ENCODE measurements at regions not wholly inside any gene's neighbourhood (a gene's known extent, or its start where the extent isn't known, plus 50 kb on each side); places are given as distances from the start of the nearest gene placed in this dataset.

- Histone ChIP-seq H3K9me3 (ENCODE audit: control insufficient read depth, low read length) (no peaks in the 10 kb centered on the region), H3K4me1 (ENCODE audit: control insufficient read depth, insufficient read depth, low read length, poor library complexity, severe bottlenecking) (no peaks in the 10 kb centered on the region), H3K36me3 (ENCODE audit: control insufficient read depth, insufficient read depth, low read length) (no peaks in the 10 kb centered on the region), H3K27me3 (replicated peaks; ENCODE audit: control insufficient read depth, insufficient read depth, low read length, poor library complexity, severe bottlenecking) (no peaks in the 10 kb centered on the region), H3K4me3 (ENCODE audit: insufficient read depth, low read depth, low read length, poor library complexity, severe bottlenecking) (no peak overlapping the region), H3K27ac (ENCODE audit: insufficient read depth, low read length, poor library complexity, severe bottlenecking) (no peak overlapping the region)
- DNase-seq: no peak
Measured at GRCh38 chr13:105151639-105152038, 1383.8 kb downstream of the EFNB2 start.

GRCh38 chr13:105147461-105147860 lies 1388.0 kb downstream of the EFNB2 start:
- no peak overlapping the region for H3K27ac ChIP-seq (ENCODE audit: insufficient read depth, low read length, poor library complexity, severe bottlenecking)
- no peaks in the 10 kb centered on the region for H3K36me3 ChIP-seq (ENCODE audit: control insufficient read depth, insufficient read depth, low read length)
- no peak for DNase-seq
- no peaks in the 10 kb centered on the region for H3K27me3 ChIP-seq (replicated peaks; ENCODE audit: control insufficient read depth, insufficient read depth, low read length, poor library complexity, severe bottlenecking)
- H3K4me3 ChIP-seq (ENCODE audit: insufficient read depth, low read depth, low read length, poor library complexity, severe bottlenecking): no peak overlapping the region
- H3K4me1 ChIP-seq (ENCODE audit: control insufficient read depth, insufficient read depth, low read length, poor library complexity, severe bottlenecking): no peaks in the 10 kb centered on the region
- no peaks in the 10 kb centered on the region for H3K9me3 ChIP-seq (ENCODE audit: control insufficient read depth, low read length)

GRCh38 chr13:105144936-105145335 lies 1390.5 kb downstream of the EFNB2 start:
- Histone ChIP-seq H3K9me3 (ENCODE audit: control insufficient read depth, low read length) (no peaks in the 10 kb centered on the region), H3K4me1 (ENCODE audit: control insufficient read depth, insufficient read depth, low read length, poor library complexity, severe bottlenecking) (no peaks in the 10 kb centered on the region), H3K27me3 (replicated peaks; ENCODE audit: control insufficient read depth, insufficient read depth, low read length, poor library complexity, severe bottlenecking) (no peaks in the 10 kb centered on the region), H3K27ac (ENCODE audit: insufficient read depth, low read length, poor library complexity, severe bottlenecking) (no peak overlapping the region), H3K4me3 (ENCODE audit: insufficient read depth, low read depth, low read length, poor library complexity, severe bottlenecking) (no peak overlapping the region), H3K36me3 (ENCODE audit: control insufficient read depth, insufficient read depth, low read length) (no peaks in the 10 kb centered on the region)
- no peak for DNase-seq

GRCh38 chr13:105144020-105144419 lies 1391.4 kb downstream of the EFNB2 start:
- no peak for DNase-seq
- Histone ChIP-seq H3K4me3 (ENCODE audit: insufficient read depth, low read depth, low read length, poor library complexity, severe bottlenecking) (no peak overlapping the region), H3K27ac (ENCODE audit: insufficient read depth, low read length, poor library complexity, severe bottlenecking) (no peak overlapping the region), H3K9me3 (ENCODE audit: control insufficient read depth, low read length) (no peaks in the 10 kb centered on the region), H3K27me3 (replicated peaks; ENCODE audit: control insufficient read depth, insufficient read depth, low read length, poor library complexity, severe bottlenecking) (no peaks in the 10 kb centered on the region), H3K36me3 (ENCODE audit: control insufficient read depth, insufficient read depth, low read length) (no peaks in the 10 kb centered on the region), H3K4me1 (ENCODE audit: control insufficient read depth, insufficient read depth, low read length, poor library complexity, severe bottlenecking) (peaks cover 3% of the 10 kb centered on the region)

- H3K36me3 ChIP-seq (ENCODE audit: control insufficient read depth, insufficient read depth, low read length): no peaks in the 10 kb centered on the region
- no peaks in the 10 kb centered on the region for H3K27me3 ChIP-seq (replicated peaks; ENCODE audit: control insufficient read depth, insufficient read depth, low read length, poor library complexity, severe bottlenecking)
- no peak for DNase-seq
- H3K4me1 ChIP-seq (ENCODE audit: control insufficient read depth, insufficient read depth, low read length, poor library complexity, severe bottlenecking): peaks cover 4% of the 10 kb centered on the region
- no peak overlapping the region for H3K27ac ChIP-seq (ENCODE audit: insufficient read depth, low read length, poor library complexity, severe bottlenecking)
- no peaks in the 10 kb centered on the region for H3K9me3 ChIP-seq (ENCODE audit: control insufficient read depth, low read length)
- no peak overlapping the region for H3K4me3 ChIP-seq (ENCODE audit: insufficient read depth, low read depth, low read length, poor library complexity, severe bottlenecking)
Measured at GRCh38 chr13:105142556-105142955, 1392.9 kb downstream of the EFNB2 start.

GRCh38 chr13:105139380-105140285 lies 1395.8 kb downstream of the EFNB2 start:
- peak; percentile 6 to 37 (median 18) for DNase-seq
- peaks cover 4% of the 10 kb centered on the region for H3K4me1 ChIP-seq (ENCODE audit: control insufficient read depth, insufficient read depth, low read length, poor library complexity, severe bottlenecking)
- peak overlapping the region; percentile 57 for H3K4me3 ChIP-seq (ENCODE audit: insufficient read depth, low read depth, low read length, poor library complexity, severe bottlenecking)
- H3K36me3 ChIP-seq (ENCODE audit: control insufficient read depth, insufficient read depth, low read length): no peaks in the 10 kb centered on the region
- H3K27ac ChIP-seq (ENCODE audit: insufficient read depth, low read length, poor library complexity, severe bottlenecking): peak overlapping the region; percentile 68
- H3K9me3 ChIP-seq (ENCODE audit: control insufficient read depth, low read length): no peaks in the 10 kb centered on the region
- no peaks in the 10 kb centered on the region for H3K27me3 ChIP-seq (replicated peaks; ENCODE audit: control insufficient read depth, insufficient read depth, low read length, poor library complexity, severe bottlenecking)

GRCh38 chr13:105139048-105139379 lies 1396.4 kb downstream of the EFNB2 start:
- Histone ChIP-seq H3K4me3 (ENCODE audit: insufficient read depth, low read depth, low read length, poor library complexity, severe bottlenecking) (peak overlapping the region; percentile 57), H3K4me1 (ENCODE audit: control insufficient read depth, insufficient read depth, low read length, poor library complexity, severe bottlenecking) (peaks cover 4% of the 10 kb centered on the region), H3K36me3 (ENCODE audit: control insufficient read depth, insufficient read depth, low read length) (no peaks in the 10 kb centered on the region), H3K9me3 (ENCODE audit: control insufficient read depth, low read length) (no peaks in the 10 kb centered on the region), H3K27ac (ENCODE audit: insufficient read depth, low read length, poor library complexity, severe bottlenecking) (peak overlapping the region; percentile 68), H3K27me3 (replicated peaks; ENCODE audit: control insufficient read depth, insufficient read depth, low read length, poor library complexity, severe bottlenecking) (no peaks in the 10 kb centered on the region)
- no peak for DNase-seq

GRCh38 chr13:105135852-105136615 lies 1399.4 kb downstream of the EFNB2 start:
- Histone ChIP-seq H3K4me3 (ENCODE audit: insufficient read depth, low read depth, low read length, poor library complexity, severe bottlenecking) (no peak overlapping the region), H3K4me1 (ENCODE audit: control insufficient read depth, insufficient read depth, low read length, poor library complexity, severe bottlenecking) (peaks cover 4% of the 10 kb centered on the region), H3K27me3 (replicated peaks; ENCODE audit: control insufficient read depth, insufficient read depth, low read length, poor library complexity, severe bottlenecking) (no peaks in the 10 kb centered on the region), H3K9me3 (ENCODE audit: control insufficient read depth, low read length) (no peaks in the 10 kb centered on the region), H3K27ac (ENCODE audit: insufficient read depth, low read length, poor library complexity, severe bottlenecking) (no peak overlapping the region), H3K36me3 (ENCODE audit: control insufficient read depth, insufficient read depth, low read length) (no peaks in the 10 kb centered on the region)
- DNase-seq: no peak

GRCh38 chr13:105127732-105128131 lies 1407.7 kb downstream of the EFNB2 start:
- Histone ChIP-seq H3K36me3 (ENCODE audit: control insufficient read depth, insufficient read depth, low read length) (no peaks in the 10 kb centered on the region), H3K27ac (ENCODE audit: insufficient read depth, low read length, poor library complexity, severe bottlenecking) (no peak overlapping the region), H3K27me3 (replicated peaks; ENCODE audit: control insufficient read depth, insufficient read depth, low read length, poor library complexity, severe bottlenecking) (no peaks in the 10 kb centered on the region), H3K4me1 (ENCODE audit: control insufficient read depth, insufficient read depth, low read length, poor library complexity, severe bottlenecking) (no peaks in the 10 kb centered on the region), H3K4me3 (ENCODE audit: insufficient read depth, low read depth, low read length, poor library complexity, severe bottlenecking) (no peak overlapping the region), H3K9me3 (ENCODE audit: control insufficient read depth, low read length) (no peaks in the 10 kb centered on the region)
- DNase-seq: no peak

GRCh38 chr13:105121221-105121620 lies 1414.2 kb downstream of the EFNB2 start:
- Histone ChIP-seq H3K36me3 (ENCODE audit: control insufficient read depth, insufficient read depth, low read length) (no peaks in the 10 kb centered on the region), H3K4me1 (ENCODE audit: control insufficient read depth, insufficient read depth, low read length, poor library complexity, severe bottlenecking) (no peaks in the 10 kb centered on the region), H3K9me3 (ENCODE audit: control insufficient read depth, low read length) (no peaks in the 10 kb centered on the region), H3K27me3 (replicated peaks; ENCODE audit: control insufficient read depth, insufficient read depth, low read length, poor library complexity, severe bottlenecking) (no peaks in the 10 kb centered on the region), H3K27ac (ENCODE audit: insufficient read depth, low read length, poor library complexity, severe bottlenecking) (no peak overlapping the region), H3K4me3 (ENCODE audit: insufficient read depth, low read depth, low read length, poor library complexity, severe bottlenecking) (no peak overlapping the region)
- no peak for DNase-seq
